ENCODE measurements at regions not wholly inside any gene's neighbourhood (a gene's known extent, or its start where the extent isn't known, plus 50 kb on each side); places are given as distances from the start of the nearest gene placed in this dataset.

DNA sequence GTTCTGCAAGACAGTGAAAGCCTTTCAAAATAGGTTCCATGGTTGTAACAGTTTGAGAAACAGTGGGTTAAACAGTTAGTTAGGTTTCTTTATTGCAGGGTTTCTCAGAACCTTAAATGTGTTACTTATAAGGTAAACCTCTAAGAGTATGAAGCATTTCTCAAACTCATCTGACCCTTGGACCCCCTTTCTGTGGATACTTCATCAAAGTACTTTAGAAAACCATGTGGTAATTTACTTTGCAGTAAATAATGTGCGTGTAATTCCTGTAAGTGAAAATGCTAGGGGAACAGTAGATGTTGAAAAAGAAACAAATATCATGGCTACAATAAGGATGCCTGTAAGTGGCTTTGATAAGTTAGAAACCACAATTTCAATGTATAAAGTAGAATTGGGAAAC, 354.6 kb upstream of the RARB start:
- Histone ChIP-seq H3K9ac (replicated peaks; ENCODE audit: extremely low read depth, insufficient read depth, low read length) (no peak overlapping the region), H3K27ac (ENCODE audit: insufficient read depth, low read depth, low read length) (no peak overlapping the region), H3K79me2 (ENCODE audit: control insufficient read depth, insufficient read depth, low read length) (no peaks in the 10 kb centered on the region), H3K4me3 (replicated peaks in 1 of 3; ENCODE audit: insufficient read depth in 1 of 3, low read depth in 1 of 3, low read length in 3 of 3) (no peak overlapping the region), H3K9me1 (replicated peaks; ENCODE audit: control insufficient read depth, extremely low read depth, insufficient read depth, low read length) (no peaks in the 10 kb centered on the region), H2AFZ (ENCODE audit: low read depth, low read length) (no peak overlapping the region), H3K4me2 (ENCODE audit: insufficient read depth, low read length) (no peak overlapping the region), H4K20me1 (replicated peaks; ENCODE audit: control insufficient read depth, extremely low read depth, insufficient read depth, low read length) (no peaks in the 10 kb centered on the region), H3K4me1 (ENCODE audit: control insufficient read depth, extremely low read depth, insufficient read depth, low read length) (no peaks in the 10 kb centered on the region), H3K9me3 (replicated peaks; ENCODE audit: control insufficient read depth, insufficient read depth, low read length) (no peaks in the 10 kb centered on the region), H3K27me3 (ENCODE audit: control insufficient read depth in 2 of 2, insufficient read depth in 2 of 2, low read length in 2 of 2) (no peaks in the 10 kb centered on the region), H3K36me3 (ENCODE audit: control insufficient read depth in 2 of 2, extremely low read depth in 1 of 2, insufficient read depth in 2 of 2, low read length in 2 of 2) (no peaks in the 10 kb centered on the region)
- TF ChIP-seq POLR2A (IDR thresholded peaks at IDR 0.05; ENCODE audit: low read depth, low read length) (no peak), JUN (IDR thresholded peaks at IDR 0.05; ENCODE audit: borderline replicate concordance, insufficient read depth, insufficient read length, low read depth) (no peak), FOS (IDR thresholded peaks at IDR 0.05; ENCODE audit: borderline replicate concordance, insufficient read depth, low read length) (no peak), CTCF (IDR thresholded peaks at IDR 0.05; ENCODE audit: extremely low read depth in 1 of 2, insufficient read depth in 1 of 2, low read depth in 1 of 2, low read length in 2 of 2) (no peak), EZH2 (IDR thresholded peaks at IDR 0.05; ENCODE audit: borderline replicate concordance, low read depth, low read length, severe bottlenecking) (no peak), MYC (IDR thresholded peaks at IDR 0.05; ENCODE audit: low read depth, low read length) (no peak), GATA2 (IDR thresholded peaks at IDR 0.05; ENCODE audit: insufficient read depth, insufficient read length, low read depth, low read length) (no peak), POLR2AphosphoS5 (IDR thresholded peaks at IDR 0.05; ENCODE audit: insufficient read depth, low read depth, low read length) (no peak), MAX (IDR thresholded peaks at IDR 0.05; ENCODE audit: insufficient read depth, insufficient read length) (no peak)
- dilution Hi-C loops (cut with MboI; ENCODE audit: extremely low pct_ligation_motif_present, low sequenced_read_pairs) = no loop called here
- ChIA-PET CTCF (no interaction called here), POLR2A (no interaction called here)
- intact Hi-C loops (cut with micrococcal nuclease) = no loop called here
- no TSS peak for BruUV-seq (replicated peaks)
- DNase-seq (ENCODE audit: low read depth, low spot score) = no peak
- FAIRE-seq = no peak

Data from endothelial cell of umbilical vein (primary cell).